ENCODE measurements at regions not wholly inside any gene's neighbourhood (a gene's known extent, or its start where the extent isn't known, plus 50 kb on each side); places are given as distances from the start of the nearest gene placed in this dataset.
"Not testable (repeated sequence)": the region's sequence is repeated elsewhere in the genome, so short reads cannot be mapped to it uniquely, and the experiment has no call there.

GRCh38 chrX:140138492-140138891 is 173.2 kb upstream of the CXorf66 start:
- not testable (repeated sequence) for TF ChIP-seq CTCF (IDR thresholded peaks at IDR 0.05 in 2 of 3, conservative IDR thresholded peaks at IDR 0.05 in 1 of 3; ENCODE audit: borderline replicate concordance in 1 of 3, insufficient read depth in 1 of 3, low read depth in 2 of 3, low read length in 2 of 3); ATF3 (IDR thresholded peaks at IDR 0.05); TCF7L2 (IDR thresholded peaks at IDR 0.05; ENCODE audit: borderline replicate concordance, extremely low read depth, insufficient read depth, insufficient read length); POLR2AphosphoS5 (IDR thresholded peaks at IDR 0.05; ENCODE audit: low read depth, low read length); FOSL1 (IDR thresholded peaks at IDR 0.05; ENCODE audit: low read depth); REST (IDR thresholded peaks at IDR 0.05; ENCODE audit: low read depth); EZH2 (IDR thresholded peaks at IDR 0.05); ZNF274 (IDR thresholded peaks at IDR 0.05; ENCODE audit: low read depth, low read length); ZBTB33 (IDR thresholded peaks at IDR 0.05; ENCODE audit: extremely low read depth, insufficient replicate concordance, low read length); SRF (IDR thresholded peaks at IDR 0.05; ENCODE audit: low read depth); EZH2phosphoT487 (IDR thresholded peaks at IDR 0.05; ENCODE audit: borderline replicate concordance); SP1 (IDR thresholded peaks at IDR 0.05; ENCODE audit: low read depth)

Data from HCT116 (cell line).